Transverse colon (tissue), 4 donors: ENCODE measurements at regions not wholly inside any gene's neighbourhood (a gene's known extent, or its start where the extent isn't known, plus 50 kb on each side); places are given as distances from the start of the nearest gene placed in this dataset.

ENCODE experiments used
- DNase-seq: peaks from one replicate; pipeline ENCODE4 v3.0.0-alpha.2; 2019
- H3K27ac ChIP-seq, 4 donors: fragments of 200-600 bp; sonication (generic); 2 replicates each; pipeline ENCODE4 v1.5.1; 2016 to 2018; ENCODE audit warnings: inconsistent platforms in 4 of 4
- H3K27me3 ChIP-seq: fragments of 200-600 bp; sonication (generic); 2 replicates; pipeline ENCODE4 v1.5.1; 2017; ENCODE audit warnings: inconsistent platforms
- H3K36me3 ChIP-seq, 4 donors: fragments of 200-600 bp; sonication (generic); 2 replicates each; pipeline ENCODE4 v1.5.1; 2017 to 2019; ENCODE audit warnings: inconsistent platforms in 4 of 4
- H3K4me1 ChIP-seq, 4 donors: fragments of 200-600 bp; sonication (generic); 2 replicates each; pipeline ENCODE4 v1.5.1; 2017 to 2020; ENCODE audit warnings: inconsistent platforms in 4 of 4
- H3K4me3 ChIP-seq, 4 donors: fragments of 200-600 bp; sonication (generic); 1 replicate in 1 of 4; 2 replicates in 3 of 4; pipeline versions ENCODE4 v1.5.1 to v1.6.1; 2017 to 2019; ENCODE audit warnings: inconsistent platforms in 4 of 4
- H3K9me3 ChIP-seq, 2 donors: fragments of 200-600 bp; sonication (generic); 2 replicates each; pipeline ENCODE4 v1.5.1; 2017 to 2019; ENCODE audit warnings: inconsistent platforms in 2 of 2
- CTCF ChIP-seq, 5 experiments: fragments of 200-600 bp in 3 of 5; fragments of 450-650 bp in 2 of 5; sonication (generic) in 3 of 5; IDR thresholded peaks; 1 replicate in 2 of 5; 2 replicates in 3 of 5; pipeline ENCODE4 v1.5.1; 2016 to 2017; ENCODE audit warnings: antibody characterized with exemption in 5 of 5, inconsistent platforms in 3 of 5, mild to moderate bottlenecking in 2 of 5, moderate library complexity in 1 of 5
- EP300 ChIP-seq: sonication (generic); formaldehyde crosslinking; IDR thresholded peaks from one replicate; pipeline ENCODE4 v1.6.1; 2017; ENCODE audit warnings: antibody characterized with exemption, low read depth
- POLR2A ChIP-seq: fragments of 450-650 bp; IDR thresholded peaks from one replicate; pipeline ENCODE4 v1.6.1; 2016; ENCODE audit warnings: antibody characterized with exemption, mild to moderate bottlenecking, moderate library complexity
- POLR2AphosphoS5 ChIP-seq, 3 donors: sonication (generic); formaldehyde crosslinking; IDR thresholded peaks; one replicate each; pipeline ENCODE4 v1.6.1; 2016; ENCODE audit warnings: antibody characterized with exemption in 3 of 3
- WGBS, 2 donors: methylation state at CpG; one replicate each; pipeline ENCODE4 v1.1.5; 2018; ENCODE audit warnings: low coverage in 1 of 2; 5-methylcytosine and 5-hydroxymethylcytosine counted together
- in situ Hi-C, 4 donors: fragments of 200-750 bp; cut with MboI; loops; one replicate each; pipeline versions ENCODE4 v1.15.0 to v1.15.1; 2017; ENCODE audit warnings: low sequenced_read_pairs in 3 of 4, low pct_ligation_motif_present in 1 of 4, low pct_unique_long_range_greater_than_20kb in 1 of 4
- intact Hi-C: fragments of 100-400 bp; cut with DNase I; formaldehyde crosslinking; loops from one replicate; pipeline ENCODE4 v1.15.1; 2023; ENCODE audit warnings: low total_unique reads

GRCh38 chr13:18959229-18959628 lies 222.4 kb downstream of the TUBA3C start:
- no peaks in the 10 kb centered on the region for H3K27me3 ChIP-seq
- no peak overlapping the region for H3K27ac ChIP-seq
- 54% methylated on average over 2 of the region's 2 CpGs; no CpG with 5 or more reads in 1 of the 2 donors for WGBS, 2 donors
- intact Hi-C loops (no loop called here), in situ Hi-C loops (no loop called here)
- no peaks in the 10 kb centered on the region for H3K4me1 ChIP-seq
- no peaks in the 10 kb centered on the region for H3K36me3 ChIP-seq
- H3K4me3 ChIP-seq: no peak overlapping the region
- no peak for DNase-seq
- H3K9me3 ChIP-seq: peaks cover 10 to 20% of the 10 kb centered on the region in 2 donors
- TF ChIP-seq CTCF (IDR thresholded peaks at IDR 0.05): no peak
- TF ChIP-seq POLR2A: no peak
- no peak for TF ChIP-seq POLR2AphosphoS5 (IDR thresholded peaks at IDR 0.05)
- no peak for TF ChIP-seq EP300

- Histone ChIP-seq H3K9me3 (peaks cover 10 to 24% of the 10 kb centered on the region in 2 donors), H3K27me3 (no peaks in the 10 kb centered on the region), H3K36me3 (no peaks in the 10 kb centered on the region), H3K4me1 (no peaks in the 10 kb centered on the region), H3K27ac (no peak overlapping the region), H3K4me3 (no peak overlapping the region)
- intact Hi-C loops: no loop called here
- in situ Hi-C loops: no loop called here
- no peak for TF ChIP-seq POLR2AphosphoS5 (IDR thresholded peaks at IDR 0.05)
- no peak for TF ChIP-seq EP300
- no peak for TF ChIP-seq CTCF (IDR thresholded peaks at IDR 0.05)
- no peak for DNase-seq
- 72% methylated on average over 4 of the region's 4 CpGs for WGBS, 2 donors
Observed at GRCh38 chr13:18956473-18957078, 225.0 kb downstream of the TUBA3C start.

GRCh38 chr13:18954254-18954653 lies 227.4 kb downstream of the TUBA3C start:
- no peak for DNase-seq
- Histone ChIP-seq H3K27ac (no peak overlapping the region), H3K4me3 (no peak overlapping the region), H3K27me3 (no peaks in the 10 kb centered on the region), H3K4me1 (no peaks in the 10 kb centered on the region), H3K36me3 (no peaks in the 10 kb centered on the region), H3K9me3 (peaks cover 10 to 20% of the 10 kb centered on the region in 2 donors)
- in situ Hi-C loops: no loop called here
- no peak for TF ChIP-seq CTCF (IDR thresholded peaks at IDR 0.05)
- 46% methylated on average over 5 of the region's 5 CpGs; no CpG with 5 or more reads in 1 of the 2 donors for WGBS, 2 donors
- intact Hi-C loops: no loop called here

GRCh38 chr13:18953139-18953930 lies 228.3 kb downstream of the TUBA3C start:
- Histone ChIP-seq H3K27ac (no peak overlapping the region), H3K27me3 (no peaks in the 10 kb centered on the region), H3K4me3 (no peak overlapping the region), H3K9me3 (peaks cover 2 to 11% of the 10 kb centered on the region in 2 donors), H3K36me3 (no peaks in the 10 kb centered on the region), H3K4me1 (no peaks in the 10 kb centered on the region)
- no peak for DNase-seq
- TF ChIP-seq POLR2AphosphoS5 (IDR thresholded peaks at IDR 0.05): no peak
- no peak for TF ChIP-seq EP300
- no peak for TF ChIP-seq POLR2A
- no peak for TF ChIP-seq CTCF (IDR thresholded peaks at IDR 0.05)
- in situ Hi-C loops (no loop called here), intact Hi-C loops (no loop called here)
- 62 to 100% methylated on average over 1 to 8 of the region's 8 CpGs for WGBS, 2 donors
